ENCODE measurements at regions not wholly inside any gene's neighbourhood (a gene's known extent, or its start where the extent isn't known, plus 50 kb on each side); places are given as distances from the start of the nearest gene placed in this dataset.

DNA sequence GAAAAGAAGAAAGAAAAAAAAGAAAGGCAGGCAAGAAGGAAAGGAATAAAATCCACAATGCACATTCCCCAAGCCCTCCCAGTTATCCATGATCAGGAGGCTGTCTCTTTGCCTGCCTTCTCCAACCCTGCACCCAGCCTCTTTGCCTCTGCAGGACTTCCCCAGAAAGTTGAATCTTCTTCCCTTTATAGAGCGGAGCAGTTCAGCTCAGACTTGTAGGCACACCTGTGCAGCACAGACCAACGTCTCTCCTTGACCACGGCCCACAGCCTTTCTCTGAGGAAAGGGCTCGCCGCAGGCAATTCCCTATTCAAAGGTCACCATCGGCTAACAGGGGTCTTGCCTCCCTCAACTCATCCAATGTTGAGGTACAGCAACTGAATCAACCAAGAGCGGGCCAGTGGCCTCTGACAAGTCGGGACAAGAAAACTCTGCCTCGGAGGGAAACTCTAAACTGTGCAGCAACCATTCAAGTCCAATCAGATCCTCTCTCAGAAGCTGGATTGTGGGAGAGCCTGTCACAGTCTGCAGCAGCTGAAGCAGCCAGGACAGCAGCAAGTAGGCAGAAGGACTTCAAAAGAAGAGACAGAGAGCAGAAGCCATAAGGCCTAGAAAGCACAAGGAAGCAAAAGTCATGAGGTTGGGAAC, 529.2 kb upstream of the JARID2 start:
- no peak for TF ChIP-seq EZH2 (IDR thresholded peaks at IDR 0.05; ENCODE audit: low read depth)
- TF ChIP-seq, protein P1, sequence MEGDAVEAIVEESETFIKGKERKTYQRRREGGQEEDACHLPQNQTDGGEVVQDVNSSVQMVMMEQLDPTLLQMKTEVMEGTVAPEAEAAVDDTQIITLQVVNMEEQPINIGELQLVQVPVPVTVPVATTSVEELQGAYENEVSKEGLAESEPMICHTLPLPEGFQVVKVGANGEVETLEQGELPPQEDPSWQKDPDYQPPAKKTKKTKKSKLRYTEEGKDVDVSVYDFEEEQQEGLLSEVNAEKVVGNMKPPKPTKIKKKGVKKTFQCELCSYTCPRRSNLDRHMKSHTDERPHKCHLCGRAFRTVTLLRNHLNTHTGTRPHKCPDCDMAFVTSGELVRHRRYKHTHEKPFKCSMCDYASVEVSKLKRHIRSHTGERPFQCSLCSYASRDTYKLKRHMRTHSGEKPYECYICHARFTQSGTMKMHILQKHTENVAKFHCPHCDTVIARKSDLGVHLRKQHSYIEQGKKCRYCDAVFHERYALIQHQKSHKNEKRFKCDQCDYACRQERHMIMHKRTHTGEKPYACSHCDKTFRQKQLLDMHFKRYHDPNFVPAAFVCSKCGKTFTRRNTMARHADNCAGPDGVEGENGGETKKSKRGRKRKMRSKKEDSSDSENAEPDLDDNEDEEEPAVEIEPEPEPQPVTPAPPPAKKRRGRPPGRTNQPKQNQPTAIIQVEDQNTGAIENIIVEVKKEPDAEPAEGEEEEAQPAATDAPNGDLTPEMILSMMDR (conservative IDR thresholded peaks at IDR 0.05) = no peak
